Esophagus muscularis mucosa (tissue), 4 donors: ENCODE measurements at regions not wholly inside any gene's neighbourhood (a gene's known extent, or its start where the extent isn't known, plus 50 kb on each side); places are given as distances from the start of the nearest gene placed in this dataset.

Experiments used
- DNase-seq: peaks from one replicate; pipeline ENCODE4 v3.0.0-alpha.2; 2017; ENCODE audit errors: extremely low spot score
- H3K27ac ChIP-seq, 4 donors: fragments of 200-600 bp; sonication (generic); replicated peaks in 1 of 4; 1 replicate in 3 of 4; 2 replicates in 1 of 4; pipeline ENCODE4 v1.5.1; 2016 to 2019; ENCODE audit warnings: mild to moderate bottlenecking in 1 of 4
- H3K27me3 ChIP-seq, 4 donors: fragments of 200-600 bp; sonication (generic); one replicate each; pipeline versions ENCODE4 v1.5.1 to v1.6.0; 2016 to 2019
- H3K36me3 ChIP-seq, 4 donors: fragments of 200-600 bp; sonication (generic); one replicate each; pipeline ENCODE4 v1.5.1; 2016 to 2019
- H3K4me1 ChIP-seq, 4 donors: fragments of 200-600 bp; sonication (generic); one replicate each; pipeline ENCODE4 v1.5.1; 2016 to 2019
- H3K4me3 ChIP-seq, 4 donors: fragments of 200-600 bp; sonication (generic); 1 replicate in 2 of 4; 2 replicates in 2 of 4; pipeline ENCODE4 v1.5.1; 2016 to 2019; ENCODE audit warnings: mild to moderate bottlenecking in 4 of 4, moderate library complexity in 1 of 4
- H3K9me3 ChIP-seq, 4 donors: fragments of 200-600 bp; sonication (generic); 1 replicate in 3 of 4; 2 replicates in 1 of 4; pipeline ENCODE4 v1.5.1; 2016 to 2019
- EP300 ChIP-seq: sonication (generic); formaldehyde crosslinking; IDR thresholded peaks from one replicate; pipeline ENCODE4 v1.6.1; 2017; ENCODE audit warnings: antibody characterized with exemption
- POLR2A ChIP-seq: fragments of 450-650 bp; IDR thresholded peaks from one replicate; pipeline ENCODE4 v1.6.1; 2017; ENCODE audit warnings: antibody characterized with exemption, moderate library complexity, mild to moderate bottlenecking, low read depth
- POLR2AphosphoS5 ChIP-seq, 2 donors: sonication (generic); formaldehyde crosslinking; IDR thresholded peaks; one replicate each; pipeline ENCODE4 v1.6.1; 2017; ENCODE audit warnings: antibody characterized with exemption in 2 of 2
- WGBS: methylation state at CpG from one replicate; pipeline ENCODE4 v1.1.5; 2018; 5-methylcytosine and 5-hydroxymethylcytosine counted together
- intact Hi-C: fragments of 100-400 bp; cut with DNase I; formaldehyde crosslinking; loops from one replicate; pipeline ENCODE4 v1.15.1; 2023
- TF ChIP-seq, protein P1 (sequence below), 3 experiments: fragments of 200-600 bp in 2 of 3; fragments of 450-650 bp in 1 of 3; sonication (generic) in 2 of 3; IDR thresholded peaks; one replicate each; pipeline ENCODE4 v1.5.1; 2017 to 2019; ENCODE audit warnings: antibody characterized with exemption in 3 of 3, mild to moderate bottlenecking in 2 of 3, moderate library complexity in 1 of 3

GRCh38 chr2:19232312-19232711 lies 126.1 kb downstream of the OSR1 start:
- Histone ChIP-seq H3K27me3 (no peaks in the 10 kb centered on the region), H3K4me1 (peaks cover 0 to 18% (median 13%) of the 10 kb centered on the region in 4 donors), H3K36me3 (no peaks in the 10 kb centered on the region), H3K9me3 (no peaks in the 10 kb centered on the region), H3K4me3 (no peak overlapping the region), H3K27ac (no peak overlapping the region)
- DNase-seq = no peak
- TF ChIP-seq POLR2AphosphoS5 (IDR thresholded peaks at IDR 0.05) (no peak), EP300 (no peak), POLR2A (no peak)
- TF ChIP-seq, protein P1, sequence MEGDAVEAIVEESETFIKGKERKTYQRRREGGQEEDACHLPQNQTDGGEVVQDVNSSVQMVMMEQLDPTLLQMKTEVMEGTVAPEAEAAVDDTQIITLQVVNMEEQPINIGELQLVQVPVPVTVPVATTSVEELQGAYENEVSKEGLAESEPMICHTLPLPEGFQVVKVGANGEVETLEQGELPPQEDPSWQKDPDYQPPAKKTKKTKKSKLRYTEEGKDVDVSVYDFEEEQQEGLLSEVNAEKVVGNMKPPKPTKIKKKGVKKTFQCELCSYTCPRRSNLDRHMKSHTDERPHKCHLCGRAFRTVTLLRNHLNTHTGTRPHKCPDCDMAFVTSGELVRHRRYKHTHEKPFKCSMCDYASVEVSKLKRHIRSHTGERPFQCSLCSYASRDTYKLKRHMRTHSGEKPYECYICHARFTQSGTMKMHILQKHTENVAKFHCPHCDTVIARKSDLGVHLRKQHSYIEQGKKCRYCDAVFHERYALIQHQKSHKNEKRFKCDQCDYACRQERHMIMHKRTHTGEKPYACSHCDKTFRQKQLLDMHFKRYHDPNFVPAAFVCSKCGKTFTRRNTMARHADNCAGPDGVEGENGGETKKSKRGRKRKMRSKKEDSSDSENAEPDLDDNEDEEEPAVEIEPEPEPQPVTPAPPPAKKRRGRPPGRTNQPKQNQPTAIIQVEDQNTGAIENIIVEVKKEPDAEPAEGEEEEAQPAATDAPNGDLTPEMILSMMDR (IDR thresholded peaks at IDR 0.05) = no peak
- 91% methylated on average over 1 of the region's 1 CpG for WGBS
- intact Hi-C loops = no loop called here

- DNase-seq = no peak
- TF ChIP-seq EP300 (no peak), POLR2A (no peak), POLR2AphosphoS5 (IDR thresholded peaks at IDR 0.05) (no peak)
- TF ChIP-seq, protein P1 (IDR thresholded peaks at IDR 0.05) = no peak
- intact Hi-C loops = no loop called here
- H3K27ac ChIP-seq = no peak overlapping the region
- H3K36me3 ChIP-seq = no peaks in the 10 kb centered on the region
- peaks cover 0 to 18% (median 13%) of the 10 kb centered on the region in 4 donors for H3K4me1 ChIP-seq
- no peak overlapping the region for H3K4me3 ChIP-seq
- 97% methylated on average over 2 of the region's 2 CpGs for WGBS
- H3K9me3 ChIP-seq = no peaks in the 10 kb centered on the region
- no peaks in the 10 kb centered on the region for H3K27me3 ChIP-seq
Observed at GRCh38 chr2:19231625-19232024, 126.8 kb downstream of the OSR1 start.

GRCh38 chr2:19230626-19231025 lies 127.8 kb downstream of the OSR1 start:
- Histone ChIP-seq H3K4me1 (peaks cover 0 to 13% (median 9%) of the 10 kb centered on the region in 4 donors), H3K9me3 (no peaks in the 10 kb centered on the region), H3K4me3 (no peak overlapping the region), H3K36me3 (no peaks in the 10 kb centered on the region), H3K27me3 (no peaks in the 10 kb centered on the region), H3K27ac (no peak overlapping the region)
- TF ChIP-seq EP300 (no peak), POLR2A (no peak), POLR2AphosphoS5 (IDR thresholded peaks at IDR 0.05) (no peak)
- TF ChIP-seq, protein P1 (IDR thresholded peaks at IDR 0.05) = no peak
- no peak for DNase-seq
- intact Hi-C loops = no loop called here
- 78% methylated on average over 2 of the region's 2 CpGs for WGBS

- Histone ChIP-seq H3K9me3 (no peaks in the 10 kb centered on the region), H3K36me3 (no peaks in the 10 kb centered on the region), H3K4me1 (no peaks in the 10 kb centered on the region), H3K27me3 (no peaks in the 10 kb centered on the region), H3K27ac (no peak overlapping the region), H3K4me3 (no peak overlapping the region)
- intact Hi-C loops = no loop called here
- WGBS = 100% methylated on average over 2 of the region's 3 CpGs
- TF ChIP-seq EP300 = no peak
- no peak for TF ChIP-seq POLR2AphosphoS5 (IDR thresholded peaks at IDR 0.05)
- no peak for TF ChIP-seq POLR2A
- TF ChIP-seq, protein P1 (IDR thresholded peaks at IDR 0.05) = no peak
- no peak for DNase-seq
Observed at GRCh38 chr2:19228715-19229114, 129.7 kb downstream of the OSR1 start.

DNA sequence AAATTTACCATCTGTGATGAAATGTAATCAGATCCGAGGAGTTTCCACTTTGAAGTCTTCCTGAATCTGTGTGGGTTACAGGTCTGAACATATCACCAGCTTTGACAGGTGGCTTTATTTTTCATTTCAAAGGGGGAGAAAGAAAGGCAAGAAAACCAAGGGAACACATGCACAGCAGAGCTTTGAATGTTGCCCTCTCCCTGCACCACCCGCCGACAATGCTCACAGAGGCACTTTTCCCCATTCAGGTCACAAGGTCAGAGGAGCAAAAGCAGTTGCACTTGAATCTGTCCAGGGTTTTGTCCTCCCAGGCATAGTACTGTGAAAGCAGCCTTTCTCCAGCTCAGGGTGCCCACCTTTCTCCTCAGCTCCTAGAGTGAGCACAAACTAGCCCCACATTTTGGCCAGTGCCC lies 130.2 kb downstream of the OSR1 start:
- no peak overlapping the region for H3K27ac ChIP-seq
- no peaks in the 10 kb centered on the region for H3K27me3 ChIP-seq
- H3K36me3 ChIP-seq = no peaks in the 10 kb centered on the region
- peak; percentile 90 for DNase-seq
- WGBS = 79% methylated on average over 3 of the region's 3 CpGs
- H3K4me1 ChIP-seq = no peaks in the 10 kb centered on the region
- H3K9me3 ChIP-seq = no peaks in the 10 kb centered on the region
- intact Hi-C loops = no loop called here
- TF ChIP-seq, protein P1 (IDR thresholded peaks at IDR 0.05) = no peak
- no peak for TF ChIP-seq POLR2A
- TF ChIP-seq POLR2AphosphoS5 (IDR thresholded peaks at IDR 0.05) = no peak
- TF ChIP-seq EP300 = no peak
- H3K4me3 ChIP-seq = no peak overlapping the region
